Hepatocyte (in vitro differentiated cells): ENCODE measurements at regions not wholly inside any gene's neighbourhood (a gene's known extent, or its start where the extent isn't known, plus 50 kb on each side); places are given as distances from the start of the nearest gene placed in this dataset.

Experiments
- DNase-seq: peaks from one replicate; pipeline ENCODE4 v3.0.0-alpha.2; 2016; ENCODE audit warnings: low spot score
- H2AFZ ChIP-seq: fragments of 200-600 bp; sonication (generic); 2 replicates; pipeline ENCODE4 v1.6.0; 2016; ENCODE audit warnings: antibody characterized with exemption, mild to moderate bottlenecking
- H3K27ac ChIP-seq: fragments of 200-600 bp; sonication (generic); 2 replicates; pipeline ENCODE4 v1.5.1; 2016; ENCODE audit warnings: mild to moderate bottlenecking
- H3K27me3 ChIP-seq: fragments of 200-600 bp; sonication (generic); 2 replicates; pipeline ENCODE4 v1.6.1; 2016
- H3K36me3 ChIP-seq: fragments of 200-600 bp; sonication (generic); replicated peaks from 2 replicates; pipeline ENCODE4 v1.5.1; 2016; ENCODE audit warnings: low read depth; ENCODE audit not compliant: insufficient read depth
- H3K4me1 ChIP-seq: fragments of 200-600 bp; sonication (generic); 2 replicates; pipeline ENCODE4 v1.5.1; 2016; ENCODE audit warnings: mild to moderate bottlenecking, moderate library complexity; ENCODE audit not compliant: insufficient read depth
- H3K4me2 ChIP-seq: fragments of 200-600 bp; sonication (generic); 2 replicates; pipeline ENCODE4 v1.6.0; 2016
- H3K4me3 ChIP-seq: fragments of 200-600 bp; sonication (generic); 2 replicates; pipeline ENCODE4 v1.5.1; 2016; ENCODE audit warnings: mild to moderate bottlenecking
- H3K79me2 ChIP-seq: fragments of 200-600 bp; sonication (generic); 2 replicates; pipeline ENCODE4 v1.6.0; 2017; ENCODE audit warnings: mild to moderate bottlenecking
- H3K9me2 ChIP-seq: fragments of 200-600 bp; sonication (generic); replicated peaks from 2 replicates; pipeline ENCODE4 v1.6.0; 2017; ENCODE audit warnings: mild to moderate bottlenecking; ENCODE audit not compliant: insufficient read depth
- H3K9me3 ChIP-seq: fragments of 200-600 bp; sonication (generic); 2 replicates; pipeline ENCODE4 v1.5.1; 2016; ENCODE audit warnings: low read depth, mild to moderate bottlenecking
- H4K20me1 ChIP-seq: fragments of 200-600 bp; sonication (generic); 2 replicates; pipeline ENCODE4 v1.6.0; 2016; ENCODE audit warnings: mild to moderate bottlenecking; ENCODE audit not compliant: insufficient read depth, poor library complexity, severe bottlenecking
- CTCF ChIP-seq: fragments of 200-600 bp; sonication (generic); IDR thresholded peaks from 2 replicates; pipeline ENCODE4 v1.5.1; 2016; ENCODE audit warnings: antibody characterized with exemption, mild to moderate bottlenecking; ENCODE audit not compliant: poor library complexity
- EZH2 ChIP-seq: fragments of 200-600 bp; sonication (generic); IDR thresholded peaks from 2 replicates; pipeline ENCODE4 v1.6.1; 2016; ENCODE audit warnings: antibody characterized with exemption, mild to moderate bottlenecking, borderline replicate concordance
- EZH2phosphoT487 ChIP-seq: fragments of 200-600 bp; sonication (generic); IDR thresholded peaks from one replicate; pipeline ENCODE4 v1.6.1; 2018; ENCODE audit warnings: antibody characterized with exemption, mild to moderate bottlenecking, low read depth, moderate library complexity; ENCODE audit not compliant: unreplicated experiment, severe bottlenecking
- WGBS: methylation state at CpG from one replicate; pipeline ENCODE4 v1.1.6; 2016; ENCODE audit warnings: low lambda C conversion rate; ENCODE audit errors: missing lambda C conversion rate; 5-methylcytosine and 5-hydroxymethylcytosine counted together

- H3K9me3 ChIP-seq: no peaks in the 10 kb centered on the region
- no peak for DNase-seq
- no peak overlapping the region for H3K4me2 ChIP-seq
- H3K9me2 ChIP-seq: no peaks in the 10 kb centered on the region
- H3K4me3 ChIP-seq: no peak overlapping the region
- no peaks in the 10 kb centered on the region for H3K36me3 ChIP-seq
- no peaks in the 10 kb centered on the region for H3K27me3 ChIP-seq
- no peak overlapping the region for H3K27ac ChIP-seq
- no peaks in the 10 kb centered on the region for H3K79me2 ChIP-seq
- H3K4me1 ChIP-seq: no peaks in the 10 kb centered on the region
- WGBS: 86% methylated on average over 6 of the region's 6 CpGs
- H4K20me1 ChIP-seq: no peaks in the 10 kb centered on the region
- H2AFZ ChIP-seq: no peak overlapping the region
- TF ChIP-seq CTCF (no peak), EZH2phosphoT487 (no peak), EZH2 (no peak)
Observed at GRCh38 chr11:13897646-13898276, 64.8 kb upstream of the SPON1 start.

GRCh38 chr11:13899603-13900002 lies 62.9 kb upstream of the SPON1 start:
- no peak overlapping the region for H2AFZ ChIP-seq

GRCh38 chr11:13902523-13902922 lies 60.0 kb upstream of the SPON1 start:
- H3K27me3 ChIP-seq: no peaks in the 10 kb centered on the region
- H3K4me2 ChIP-seq: no peak overlapping the region
- H3K79me2 ChIP-seq: no peaks in the 10 kb centered on the region
- no peaks in the 10 kb centered on the region for H3K36me3 ChIP-seq
- no peak for DNase-seq
- H3K9me2 ChIP-seq: no peaks in the 10 kb centered on the region
- no peaks in the 10 kb centered on the region for H3K9me3 ChIP-seq
- no peak overlapping the region for H3K4me3 ChIP-seq
- no peak overlapping the region for H2AFZ ChIP-seq
- no peak overlapping the region for H3K27ac ChIP-seq
- TF ChIP-seq EZH2 (no peak), EZH2phosphoT487 (no peak), CTCF (no peak)
- no peaks in the 10 kb centered on the region for H4K20me1 ChIP-seq
- H3K4me1 ChIP-seq: no peaks in the 10 kb centered on the region
- 80% methylated on average over 5 of the region's 5 CpGs for WGBS

More at GRCh38 chr11:13899603-13900002, 62.9 kb upstream of the SPON1 start:
- Histone ChIP-seq H3K27ac (no peak overlapping the region), H3K4me1 (no peaks in the 10 kb centered on the region), H3K4me3 (no peak overlapping the region), H3K9me2 (no peaks in the 10 kb centered on the region), H3K79me2 (no peaks in the 10 kb centered on the region), H3K4me2 (no peak overlapping the region), H4K20me1 (no peaks in the 10 kb centered on the region), H3K36me3 (no peaks in the 10 kb centered on the region), H3K9me3 (no peaks in the 10 kb centered on the region), H3K27me3 (no peaks in the 10 kb centered on the region)
- TF ChIP-seq CTCF: no peak
- TF ChIP-seq EZH2: no peak
- no peak for TF ChIP-seq EZH2phosphoT487
- no peak for DNase-seq
